MM.1S (cell line): ENCODE measurements at regions not wholly inside any gene's neighbourhood (a gene's known extent, or its start where the extent isn't known, plus 50 kb on each side); places are given as distances from the start of the nearest gene placed in this dataset.

Source experiments
- DNase-seq: peaks from one replicate; pipeline ENCODE4 v3.0.0-alpha.2; 2015
- H2AFZ ChIP-seq: fragments of 300-600 bp; sonication (generic); 2 replicates; pipeline ENCODE4 v1.6.0; 2016; ENCODE audit warnings: antibody characterized with exemption, low read length
- H3F3A ChIP-seq: fragments of 300-600 bp; sonication (generic); 2 replicates; pipeline ENCODE4 v1.6.1; 2016; ENCODE audit warnings: mild to moderate bottlenecking, antibody characterized with exemption, low read length, moderate library complexity, mixed read lengths; ENCODE audit not compliant: insufficient read depth
- H3K27ac ChIP-seq: fragments of 300-600 bp; sonication (generic); 2 replicates; pipeline ENCODE4 v1.5.1; 2016; ENCODE audit warnings: mild to moderate bottlenecking, low read length
- H3K27me3 ChIP-seq: fragments of 300-600 bp; sonication (generic); replicated peaks from 2 replicates; pipeline ENCODE4 v1.6.0; 2016; ENCODE audit warnings: low read length; ENCODE audit not compliant: insufficient read depth
- H3K36me3 ChIP-seq: fragments of 300-600 bp; sonication (generic); replicated peaks from 2 replicates; pipeline ENCODE4 v1.6.1; 2016; ENCODE audit warnings: mild to moderate bottlenecking, low read length, mixed read lengths; ENCODE audit not compliant: insufficient read depth
- H3K4me1 ChIP-seq: fragments of 300-600 bp; sonication (generic); 2 replicates; pipeline ENCODE4 v1.6.1; 2016; ENCODE audit warnings: low read length, mixed read lengths
- H3K4me2 ChIP-seq: fragments of 300-600 bp; sonication (generic); 2 replicates; pipeline ENCODE4 v1.6.0; 2016; ENCODE audit warnings: low read depth, low read length
- H3K4me3 ChIP-seq: fragments of 300-600 bp; sonication (generic); 2 replicates; pipeline ENCODE4 v1.5.1; 2016; ENCODE audit warnings: low read length, mixed read lengths
- H3K79me2 ChIP-seq: fragments of 300-600 bp; sonication (generic); 2 replicates; pipeline ENCODE4 v1.6.1; 2016; ENCODE audit warnings: mixed run types, low read length, mixed read lengths
- H3K9ac ChIP-seq: fragments of 300-600 bp; sonication (generic); 2 replicates; pipeline ENCODE4 v1.6.1; 2016; ENCODE audit warnings: low read length, mixed read lengths
- H3K9me2 ChIP-seq: fragments of 300-600 bp; sonication (generic); replicated peaks from 2 replicates; pipeline ENCODE4 v1.6.1; 2016; ENCODE audit warnings: mild to moderate bottlenecking, low read length, mixed read lengths; ENCODE audit not compliant: insufficient read depth
- H3K9me3 ChIP-seq: fragments of 300-600 bp; sonication (generic); replicated peaks from 2 replicates; pipeline ENCODE4 v1.6.1; 2016; ENCODE audit warnings: mild to moderate bottlenecking, low read length, mixed read lengths; ENCODE audit not compliant: insufficient read depth
- H4K20me1 ChIP-seq: fragments of 300-600 bp; sonication (generic); 2 replicates; pipeline ENCODE4 v1.6.1; 2016; ENCODE audit warnings: mild to moderate bottlenecking, low read length, moderate library complexity, mixed read lengths; ENCODE audit not compliant: insufficient read depth
- CTCF ChIP-seq: fragments of 300-600 bp; sonication (generic); IDR thresholded peaks from 2 replicates; pipeline ENCODE4 v1.5.1; 2016; ENCODE audit warnings: antibody characterized with exemption, low read length, mixed read lengths
- EZH2 ChIP-seq: fragments of 300-600 bp; sonication (generic); optimal IDR thresholded peaks from 2 replicates; pipeline ENCODE3; 2017; ENCODE audit warnings: low read depth, mild to moderate bottlenecking, antibody characterized with exemption, low read length, mixed read lengths
- EZH2phosphoT487 ChIP-seq: fragments of 300-600 bp; sonication (generic); IDR thresholded peaks from 2 replicates; pipeline ENCODE4 v1.6.1; 2018; ENCODE audit warnings: antibody characterized with exemption, low read length

GRCh38 chr14:81903477-81903876 lies 369.8 kb upstream of the SEL1L start:
- H3K79me2 ChIP-seq: no peaks in the 10 kb centered on the region
- H3K9me3 ChIP-seq: no peaks in the 10 kb centered on the region
- no peaks in the 10 kb centered on the region for H4K20me1 ChIP-seq
- H3K4me2 ChIP-seq: no peak overlapping the region
- TF ChIP-seq CTCF: no peak
- TF ChIP-seq EZH2phosphoT487: no peak
- TF ChIP-seq EZH2: no peak
- no peak overlapping the region for H2AFZ ChIP-seq
- H3F3A ChIP-seq: no peaks in the 10 kb centered on the region
- H3K36me3 ChIP-seq: no peaks in the 10 kb centered on the region
- no peaks in the 10 kb centered on the region for H3K4me1 ChIP-seq
- H3K27me3 ChIP-seq: no peaks in the 10 kb centered on the region
- no peak overlapping the region for H3K27ac ChIP-seq
- H3K4me3 ChIP-seq: no peak overlapping the region
- H3K9me2 ChIP-seq: no peaks in the 10 kb centered on the region
- no peak overlapping the region for H3K9ac ChIP-seq
- no peak for DNase-seq

- no peaks in the 10 kb centered on the region for H3K36me3 ChIP-seq
- H3F3A ChIP-seq: no peaks in the 10 kb centered on the region
- H3K27me3 ChIP-seq: no peaks in the 10 kb centered on the region
- H3K79me2 ChIP-seq: no peaks in the 10 kb centered on the region
- no peak overlapping the region for H3K4me3 ChIP-seq
- no peaks in the 10 kb centered on the region for H4K20me1 ChIP-seq
- no peak overlapping the region for H3K9ac ChIP-seq
- DNase-seq: peak; percentile 14
- no peaks in the 10 kb centered on the region for H3K9me2 ChIP-seq
- no peak for TF ChIP-seq EZH2phosphoT487
- no peak for TF ChIP-seq EZH2
- peak; percentile 33 for TF ChIP-seq CTCF
- H3K27ac ChIP-seq: no peak overlapping the region
- no peaks in the 10 kb centered on the region for H3K9me3 ChIP-seq
- H3K4me1 ChIP-seq: no peaks in the 10 kb centered on the region
- H2AFZ ChIP-seq: no peak overlapping the region
- no peak overlapping the region for H3K4me2 ChIP-seq
Measured at GRCh38 chr14:81927070-81927469, 393.4 kb upstream of the SEL1L start.

DNA sequence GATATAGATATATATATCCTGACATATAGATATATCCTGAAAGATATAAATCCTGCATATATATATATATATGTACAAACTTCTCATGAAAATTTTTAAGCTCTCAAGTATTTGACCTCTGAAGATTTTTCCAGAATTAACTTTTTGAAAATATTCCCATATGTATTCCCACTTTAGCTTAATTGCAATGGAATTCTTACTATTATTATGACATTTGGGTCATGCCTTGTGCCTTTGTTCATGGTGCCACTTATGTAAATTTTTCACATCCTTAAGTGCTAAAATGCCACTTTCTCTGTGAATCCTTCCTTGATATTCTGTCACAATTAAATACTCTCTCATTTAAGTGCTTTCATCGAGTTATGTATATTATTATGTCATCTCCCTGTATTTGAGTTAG lies 398.2 kb upstream of the SEL1L start:
- Histone ChIP-seq H3K9me3 (no peaks in the 10 kb centered on the region), H4K20me1 (no peaks in the 10 kb centered on the region), H3K27me3 (no peaks in the 10 kb centered on the region), H3K4me3 (no peak overlapping the region), H3K4me1 (no peaks in the 10 kb centered on the region), H3K36me3 (no peaks in the 10 kb centered on the region), H3F3A (no peaks in the 10 kb centered on the region), H3K9me2 (no peaks in the 10 kb centered on the region), H3K9ac (no peak overlapping the region), H3K4me2 (no peak overlapping the region), H3K79me2 (no peaks in the 10 kb centered on the region), H3K27ac (no peak overlapping the region), H2AFZ (no peak overlapping the region)
- TF ChIP-seq EZH2phosphoT487: no peak
- no peak for TF ChIP-seq CTCF
- TF ChIP-seq EZH2: no peak
- DNase-seq: no peak
